T47D (cell line): ENCODE measurements at regions not wholly inside any gene's neighbourhood (a gene's known extent, or its start where the extent isn't known, plus 50 kb on each side); places are given as distances from the start of the nearest gene placed in this dataset.

Experiments used
- DNase-seq, 2 experiments: peaks; one replicate each; pipeline versions ENCODE4 v3.0.0 to v3.0.0-alpha.2; 2011 to 2012; ENCODE audit warnings: low read depth in 1 of 2, low spot score in 1 of 2
- JUND ChIP-seq: IDR thresholded peaks from 2 replicates; pipeline ENCODE4 v1.6.1; 2012; ENCODE audit warnings: low read depth
- in situ Hi-C: cut with HindIII; loops from 2 replicates; pipeline ENCODE4 v1.10.0; 2016; ENCODE audit warnings: low sequenced_read_pairs, low pct_unique_long_range_greater_than_20kb

- in situ Hi-C loops: no loop called here
- DNase-seq: no peak
- TF ChIP-seq JUND: no peak
Measured at GRCh38 chr9:107867738-107868137, 378.2 kb upstream of the KLF4 start.

DNA sequence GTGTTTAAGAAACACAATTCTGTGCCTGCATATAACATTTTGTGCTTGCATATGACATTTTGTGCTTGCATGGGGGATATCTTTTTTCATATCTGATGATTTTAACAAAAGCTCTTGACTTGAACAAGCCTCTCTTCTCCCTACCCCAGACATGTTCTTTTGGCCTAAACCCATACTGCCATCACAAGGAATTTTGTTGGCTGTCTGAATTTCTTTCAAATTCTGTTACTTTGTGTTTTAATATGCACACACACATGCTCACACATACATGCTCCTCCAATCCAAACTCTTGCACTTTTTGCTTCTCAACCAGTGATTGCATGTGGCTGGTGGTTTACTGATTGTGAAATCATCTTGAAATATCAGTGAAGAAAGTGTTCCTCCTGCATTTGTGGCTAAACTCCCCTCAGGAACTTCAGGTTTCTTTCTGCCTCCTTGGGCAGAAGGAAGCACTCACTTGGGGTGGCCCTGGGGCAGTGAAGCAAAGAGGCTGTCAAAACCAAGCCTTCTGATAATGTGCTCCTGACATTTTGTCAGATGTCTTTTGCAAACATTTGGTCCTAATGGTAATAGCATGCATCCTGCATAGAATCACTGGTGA lies 377.2 kb upstream of the KLF4 start:
- no peak for TF ChIP-seq JUND
- in situ Hi-C loops: no loop called here
- no peak for DNase-seq

GRCh38 chr9:107863396-107863795 lies 373.8 kb upstream of the KLF4 start:
- in situ Hi-C loops: no loop called here
- TF ChIP-seq JUND: no peak
- DNase-seq: no peak

DNA sequence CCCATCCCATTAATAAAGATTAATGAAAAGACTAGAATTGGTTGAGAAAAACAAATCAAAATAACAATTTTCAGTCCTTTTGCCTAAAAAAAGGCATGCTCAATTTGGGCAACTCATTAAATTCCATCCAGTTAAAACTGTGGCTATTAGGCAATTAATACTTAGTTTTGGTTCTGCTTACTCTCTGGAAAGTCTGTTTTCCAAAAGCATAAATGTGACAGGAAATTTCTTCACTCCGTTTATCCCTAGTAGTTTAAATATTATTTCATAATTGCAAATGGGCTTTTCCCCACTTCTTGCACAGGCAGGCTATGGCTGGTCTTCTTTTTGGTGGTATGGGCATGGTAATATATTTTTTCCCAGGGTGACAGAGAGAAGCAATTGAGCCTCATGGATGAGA lies 373.3 kb upstream of the KLF4 start:
- no peak for TF ChIP-seq JUND
- in situ Hi-C loops: no loop called here
- no peak for DNase-seq

DNA sequence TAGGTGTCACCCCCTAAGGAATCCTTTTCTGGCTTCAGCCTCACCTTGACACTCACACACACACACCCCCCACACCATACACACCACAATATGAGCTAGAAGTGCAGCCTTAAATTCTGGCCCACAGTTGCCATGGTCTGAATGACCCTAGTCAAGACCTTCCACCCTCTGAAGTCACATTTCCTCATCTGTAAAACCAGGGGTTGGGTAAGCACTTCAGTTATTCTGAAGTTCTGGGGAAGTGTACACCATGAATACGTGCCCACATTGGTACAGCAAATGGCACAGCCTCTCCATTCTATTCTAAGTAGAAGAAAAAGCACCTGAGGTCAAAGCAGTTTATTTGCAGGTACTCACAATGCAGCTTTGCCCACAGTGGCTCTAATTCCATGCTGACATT lies 372.8 kb upstream of the KLF4 start:
- DNase-seq: no peak
- in situ Hi-C loops: no loop called here

DNA sequence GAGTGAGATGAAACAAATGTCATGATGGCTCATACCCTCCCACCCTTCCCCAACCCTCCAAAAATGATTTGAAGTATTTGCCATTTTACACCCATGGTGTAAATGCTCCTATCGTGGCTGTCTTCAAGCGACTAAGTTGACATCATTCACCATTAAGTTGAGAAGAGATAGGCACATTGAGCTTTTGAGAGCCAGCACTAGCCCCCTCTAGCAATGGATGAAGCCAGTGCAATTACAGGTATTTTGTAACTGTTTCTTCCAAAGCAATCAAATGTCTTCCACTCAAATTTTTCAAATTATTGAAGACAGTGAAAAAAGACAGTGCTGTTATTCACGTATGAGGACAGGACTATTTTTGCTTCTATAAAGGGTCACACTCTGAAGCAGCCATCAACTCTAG lies 371.5 kb upstream of the KLF4 start:
- no peak for TF ChIP-seq JUND
- in situ Hi-C loops: no loop called here

More for the DNA sequence above, 372.8 kb upstream of the KLF4 start:
- no peak for TF ChIP-seq JUND

GRCh38 chr9:107858260-107858659 lies 368.7 kb upstream of the KLF4 start:
- no peak for DNase-seq
- TF ChIP-seq JUND: no peak
- in situ Hi-C loops: no loop called here

More for the DNA sequence above, 371.5 kb upstream of the KLF4 start:
- DNase-seq: no peak

GRCh38 chr9:107856633-107857032 lies 367.1 kb upstream of the KLF4 start:
- in situ Hi-C loops: no loop called here
- no peak for DNase-seq
- no peak for TF ChIP-seq JUND

DNA sequence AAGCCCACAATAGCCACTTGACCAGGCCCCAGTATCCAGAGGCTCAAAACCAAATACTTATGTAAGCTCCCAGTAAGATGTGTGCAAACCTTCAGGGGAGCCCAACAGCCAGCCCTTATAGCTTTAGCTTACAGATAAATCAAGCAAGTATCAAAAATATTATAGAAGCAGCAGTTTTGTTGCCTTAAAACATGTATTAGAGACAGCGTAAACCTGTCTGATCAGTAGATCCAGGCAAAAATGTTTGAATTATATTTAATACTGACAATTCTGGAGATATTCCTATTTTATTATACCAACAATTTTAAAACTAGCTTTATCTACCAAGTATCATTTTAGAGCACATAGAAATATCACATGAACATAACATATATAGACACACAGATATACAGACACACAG lies 365.6 kb upstream of the KLF4 start:
- TF ChIP-seq JUND: no peak
- in situ Hi-C loops: no loop called here
- DNase-seq: no peak

- no peak for TF ChIP-seq JUND
- peak in 1 of 2 experiments; percentile 9 for DNase-seq
- in situ Hi-C loops: no loop called here
Measured at GRCh38 chr9:107853461-107853860, 363.9 kb upstream of the KLF4 start.

GRCh38 chr9:107852891-107853290 lies 363.3 kb upstream of the KLF4 start:
- in situ Hi-C loops: no loop called here
- peak in 1 of 2 experiments; percentile 11 for DNase-seq
- TF ChIP-seq JUND: no peak

DNA sequence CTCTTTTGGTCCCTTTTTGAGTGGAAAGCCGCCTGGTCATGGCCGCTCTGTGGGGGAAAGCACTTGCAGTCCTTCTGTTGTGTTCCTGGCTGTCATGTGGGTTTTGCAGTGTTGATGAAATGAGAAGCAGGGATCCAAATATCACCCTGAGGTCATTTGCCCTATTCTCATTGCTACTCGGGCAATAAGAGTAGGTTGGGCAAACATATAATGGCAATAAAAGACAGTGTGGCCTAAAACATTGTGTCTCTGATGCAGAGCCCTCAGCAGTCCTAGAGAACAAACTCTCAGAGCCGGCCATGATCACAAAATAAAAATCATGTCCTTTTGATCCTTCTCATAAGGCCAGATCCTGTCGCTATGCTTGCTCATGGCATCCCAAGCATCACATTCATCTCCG lies 361.1 kb upstream of the KLF4 start:
- DNase-seq: no peak

DNA sequence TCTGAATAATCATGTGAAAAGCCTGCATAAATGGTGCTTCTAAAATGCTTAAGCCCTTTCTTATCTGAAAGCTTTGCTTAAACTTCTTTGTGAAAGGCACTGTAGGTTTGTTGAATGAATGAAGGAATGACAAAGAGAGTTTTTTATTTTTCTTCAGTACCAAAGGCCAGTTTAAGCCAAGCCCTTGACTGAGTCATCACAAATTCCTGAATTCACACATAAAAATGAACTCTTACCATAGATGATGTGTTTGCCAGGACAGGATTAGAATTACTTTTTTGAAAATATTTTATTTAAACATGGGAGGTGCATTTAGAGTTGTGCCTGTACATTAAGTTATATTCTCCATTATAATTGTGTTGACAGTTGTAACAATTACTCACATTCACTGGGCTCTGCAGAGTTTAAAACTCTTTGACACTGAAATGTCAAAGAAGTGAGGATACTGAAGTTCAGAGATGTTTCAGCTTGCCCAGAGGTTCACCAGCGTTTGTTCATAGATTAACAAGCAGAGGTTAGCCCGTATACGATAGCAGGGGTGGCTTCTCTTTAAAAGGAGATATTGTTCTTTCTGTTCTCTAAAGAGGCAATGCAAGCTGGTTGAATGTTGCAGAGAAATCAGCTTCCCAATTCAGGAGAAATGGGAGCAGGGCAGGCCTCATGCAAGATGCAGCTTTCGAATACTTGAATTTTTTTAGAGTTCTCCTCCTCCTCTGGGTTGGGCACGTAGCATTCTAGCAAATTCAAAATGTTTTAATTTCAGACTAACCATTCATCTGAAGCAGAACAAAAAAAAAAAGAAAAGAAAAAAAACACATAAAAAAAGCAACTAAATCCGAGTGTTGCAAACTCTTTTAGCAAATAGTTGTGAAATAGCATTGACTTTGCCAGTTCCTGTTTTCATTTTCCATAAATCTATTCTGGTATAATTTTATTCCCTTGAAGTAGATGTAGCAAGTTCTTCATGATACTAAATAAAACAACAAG lies 358.7 kb upstream of the KLF4 start:
- in situ Hi-C loops: no loop called here
- TF ChIP-seq JUND: no peak

More for the DNA sequence above, 361.1 kb upstream of the KLF4 start:
- in situ Hi-C loops: no loop called here
- no peak for TF ChIP-seq JUND

DNA sequence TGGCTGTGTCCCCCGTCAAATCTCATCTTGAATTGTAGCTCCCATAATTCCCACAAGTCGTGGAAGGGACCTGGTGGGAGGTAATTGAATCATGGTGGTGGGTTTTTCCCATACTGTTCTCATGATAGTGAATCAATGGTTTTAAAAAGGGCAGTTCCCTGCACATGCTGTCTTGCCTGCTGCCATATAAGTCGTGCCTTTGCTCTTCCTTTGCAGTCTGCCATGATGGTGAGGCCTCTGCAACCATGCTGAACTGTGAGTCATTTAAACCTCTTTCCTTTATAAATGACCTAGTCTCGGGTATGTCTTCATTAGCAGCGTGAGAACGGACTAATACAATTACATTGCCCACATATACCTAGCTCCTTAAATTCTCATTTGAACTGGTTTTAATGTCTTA lies 353.0 kb upstream of the KLF4 start:
- no peak for TF ChIP-seq JUND
- no peak for DNase-seq
- in situ Hi-C loops: no loop called here

More for the DNA sequence above, 358.7 kb upstream of the KLF4 start:
- no peak for DNase-seq
